ENCODE measurements at regions not wholly inside any gene's neighbourhood (a gene's known extent, or its start where the extent isn't known, plus 50 kb on each side); places are given as distances from the start of the nearest gene placed in this dataset.
"Not testable (repeated sequence)": the region's sequence is repeated elsewhere in the genome, so short reads cannot be mapped to it uniquely, and the experiment has no call there.

- Histone ChIP-seq H3K27me3 (no peaks in the 10 kb centered on the region), H3K4me1 (ENCODE audit: low read depth) (no peaks in the 10 kb centered on the region), H3K9me3 (ENCODE audit: low read depth) (no peaks in the 10 kb centered on the region), H3K4me3 (no peak overlapping the region), H3K27ac (no peak overlapping the region), H3K36me3 (no peaks in the 10 kb centered on the region)
- no peak for DNase-seq (ENCODE audit: low read depth in 1 of 2, low spot score in 1 of 2)
- no peak for TF ChIP-seq CTCF (IDR thresholded peaks at IDR 0.05; ENCODE audit: low read depth, low read length)
Observed at GRCh38 chr3:17872457-17872856, 130.0 kb upstream of the TBC1D5 start.

GRCh38 chr3:17865631-17866030, 123.2 kb upstream of the TBC1D5 start:
- H3K9me3 ChIP-seq (ENCODE audit: low read depth), result no peaks in the 10 kb centered on the region
- no peak overlapping the region for H3K27ac ChIP-seq
- H3K4me1 ChIP-seq (ENCODE audit: low read depth), result no peaks in the 10 kb centered on the region
- H3K27me3 ChIP-seq, result no peaks in the 10 kb centered on the region
- no peak overlapping the region for H3K4me3 ChIP-seq
- no peak for TF ChIP-seq CTCF (IDR thresholded peaks at IDR 0.05; ENCODE audit: low read depth, low read length)
- no peak for DNase-seq (ENCODE audit: low read depth in 1 of 2, low spot score in 1 of 2)
- H3K36me3 ChIP-seq, result no peaks in the 10 kb centered on the region

- peak overlapping the region; percentile 69 for H3K27ac ChIP-seq
- no peaks in the 10 kb centered on the region for H3K4me1 ChIP-seq (ENCODE audit: low read depth)
- DNase-seq (ENCODE audit: low read depth in 1 of 2, low spot score in 1 of 2), result no peak
- H3K27me3 ChIP-seq, result no peaks in the 10 kb centered on the region
- H3K4me3 ChIP-seq, result peak overlapping the region; percentile 39
- no peaks in the 10 kb centered on the region for H3K36me3 ChIP-seq
- no peaks in the 10 kb centered on the region for H3K9me3 ChIP-seq (ENCODE audit: low read depth)
- no peak for TF ChIP-seq CTCF (IDR thresholded peaks at IDR 0.05; ENCODE audit: low read depth, low read length)
Observed at GRCh38 chr3:17861476-17861875, 119.0 kb upstream of the TBC1D5 start.

- H3K4me3 ChIP-seq, result peak overlapping the region; percentile 39
Observed at GRCh38 chr3:17860840-17861471, 118.5 kb upstream of the TBC1D5 start.

GRCh38 chr3:17852217-17852616, 109.8 kb upstream of the TBC1D5 start:
- Histone ChIP-seq H3K27me3 (no peaks in the 10 kb centered on the region), H3K4me3 (no peak overlapping the region), H3K4me1 (ENCODE audit: low read depth) (no peaks in the 10 kb centered on the region), H3K9me3 (ENCODE audit: low read depth) (no peaks in the 10 kb centered on the region), H3K36me3 (no peaks in the 10 kb centered on the region), H3K27ac (no peak overlapping the region)
- DNase-seq (ENCODE audit: low read depth in 1 of 2, low spot score in 1 of 2), result no peak
- TF ChIP-seq CTCF (IDR thresholded peaks at IDR 0.05; ENCODE audit: low read depth, low read length), result no peak

More at GRCh38 chr3:17860840-17861471, 118.5 kb upstream of the TBC1D5 start:
- not testable (repeated sequence) for DNase-seq (ENCODE audit: low read depth in 1 of 2, low spot score in 1 of 2); H3K4me1 ChIP-seq (ENCODE audit: low read depth); H3K36me3 ChIP-seq; H3K9me3 ChIP-seq (ENCODE audit: low read depth); H3K27me3 ChIP-seq
- peak overlapping the region; percentile 69 for H3K27ac ChIP-seq

- no peak overlapping the region for H3K27ac ChIP-seq
- no peaks in the 10 kb centered on the region for H3K9me3 ChIP-seq (ENCODE audit: low read depth)
- no peaks in the 10 kb centered on the region for H3K36me3 ChIP-seq
- peak in 1 of 2 donors; percentile 52 for DNase-seq (ENCODE audit: low read depth in 1 of 2, low spot score in 1 of 2)
- H3K4me1 ChIP-seq (ENCODE audit: low read depth), result no peaks in the 10 kb centered on the region
- TF ChIP-seq CTCF (IDR thresholded peaks at IDR 0.05; ENCODE audit: low read depth, low read length), result no peak
- H3K4me3 ChIP-seq, result no peak overlapping the region
- H3K27me3 ChIP-seq, result no peaks in the 10 kb centered on the region
Observed at GRCh38 chr3:17850448-17850847, 108.0 kb upstream of the TBC1D5 start.

Measured in cardiac muscle cell (in vitro differentiated cells and primary cell).